OCI-LY1 (cell line): ENCODE measurements at regions not wholly inside any gene's neighbourhood (a gene's known extent, or its start where the extent isn't known, plus 50 kb on each side); places are given as distances from the start of the nearest gene placed in this dataset.

Source experiments
- H2AFZ ChIP-seq: fragments of 200-600 bp; sonication (generic), shearing (Covaris generic); 2 replicates; pipeline ENCODE4 v1.6.0; 2014; ENCODE audit warnings: antibody characterized with exemption, mild to moderate bottlenecking, low read length
- H3F3A ChIP-seq: fragments of 200-600 bp; sonication (generic), shearing (Covaris generic); 2 replicates; pipeline ENCODE4 v1.6.0; 2014; ENCODE audit warnings: mild to moderate bottlenecking, antibody characterized with exemption, low read length, moderate library complexity; ENCODE audit not compliant: insufficient read depth
- H3K27ac ChIP-seq: fragments of 200-600 bp; sonication (generic); 2 replicates; pipeline ENCODE4 v1.5.1; 2014; ENCODE audit warnings: low read length, mixed run types, mild to moderate bottlenecking, low read depth; ENCODE audit not compliant: poor library complexity, severe bottlenecking
- H3K27me3 ChIP-seq: fragments of 200-600 bp; sonication (generic); 2 replicates; pipeline ENCODE4 v1.6.0; 2014; ENCODE audit warnings: antibody characterized with exemption, mild to moderate bottlenecking, low read length, moderate library complexity; ENCODE audit not compliant: insufficient read depth
- H3K36me3 ChIP-seq: fragments of 200-600 bp; sonication (generic); 2 replicates; pipeline ENCODE4 v1.6.1; 2014; ENCODE audit warnings: mild to moderate bottlenecking, antibody characterized with exemption, low read length, moderate library complexity, mixed read lengths; ENCODE audit not compliant: insufficient read depth
- H3K4me1 ChIP-seq: fragments of 200-600 bp; sonication (generic); 2 replicates; pipeline ENCODE4 v1.5.1; 2014; ENCODE audit warnings: mild to moderate bottlenecking, low read length, moderate library complexity; ENCODE audit not compliant: insufficient read depth, severe bottlenecking
- H3K4me2 ChIP-seq: fragments of 200-600 bp; sonication (generic), shearing (Covaris generic); 2 replicates; pipeline ENCODE4 v1.6.1; 2014; ENCODE audit warnings: low read length
- H3K4me3 ChIP-seq: fragments of 200-600 bp; sonication (generic); 2 replicates; pipeline ENCODE4 v1.5.1; 2014; ENCODE audit warnings: low read length, low read depth, mild to moderate bottlenecking, mixed read lengths; ENCODE audit not compliant: poor library complexity, severe bottlenecking
- H3K79me2 ChIP-seq: fragments of 200-600 bp; shearing (Covaris generic); 2 replicates; pipeline ENCODE4 v1.6.1; 2016; ENCODE audit warnings: mixed run types, low read length, mixed read lengths; ENCODE audit not compliant: insufficient read depth
- H3K9ac ChIP-seq: fragments of 200-600 bp; sonication (generic), shearing (Covaris generic); 2 replicates; pipeline ENCODE4 v1.6.1; 2014; ENCODE audit warnings: mild to moderate bottlenecking, low read length, mixed read lengths
- H3K9me2 ChIP-seq: fragments of 200-600 bp; sonication (generic), shearing (Covaris generic); 2 replicates; pipeline ENCODE4 v1.6.1; 2014; ENCODE audit warnings: low read depth, mild to moderate bottlenecking, low read length, mixed read lengths
- H3K9me3 ChIP-seq: fragments of 200-600 bp; shearing (Covaris generic); 2 replicates; pipeline ENCODE4 v1.6.1; 2014; ENCODE audit warnings: low read length, mixed read lengths
- H4K20me1 ChIP-seq: fragments of 200-600 bp; sonication (generic), shearing (Covaris generic); 2 replicates; pipeline ENCODE4 v1.6.0; 2016; ENCODE audit warnings: mild to moderate bottlenecking, low read length; ENCODE audit not compliant: insufficient read depth
- CTCF ChIP-seq: fragments of 200-600 bp; sonication (generic), shearing (Covaris generic); IDR thresholded peaks from 2 replicates; pipeline ENCODE4 v1.5.1; 2017; ENCODE audit warnings: mild to moderate bottlenecking, antibody characterized with exemption, low read length, moderate library complexity, mixed read lengths
- EZH2 ChIP-seq: fragments of 200-600 bp; sonication (generic), shearing (Covaris generic); IDR thresholded peaks from 2 replicates; pipeline ENCODE4 v1.8.0; 2017; ENCODE audit warnings: borderline replicate concordance, mixed run types, mild to moderate bottlenecking, antibody characterized with exemption, low read length, moderate library complexity, mixed read lengths

- H3K9ac ChIP-seq, result no peak overlapping the region
- peaks cover 4% of the 10 kb centered on the region; the same call in 1 of the 2 replicates for H3F3A ChIP-seq
- H3K79me2 ChIP-seq, result no peaks in the 10 kb centered on the region
- H3K36me3 ChIP-seq, result no peaks in the 10 kb centered on the region
- no peaks in the 10 kb centered on the region for H4K20me1 ChIP-seq
- H3K4me2 ChIP-seq, result no peak overlapping the region
- no peak overlapping the region for H3K4me3 ChIP-seq
- H3K9me3 ChIP-seq, result peaks cover 6% of the 10 kb centered on the region; the same call in 1 of the 2 replicates
- H3K4me1 ChIP-seq, result peaks cover 6% of the 10 kb centered on the region
- H3K27ac ChIP-seq, result no peak overlapping the region
- H3K27me3 ChIP-seq, result no peaks in the 10 kb centered on the region
- H2AFZ ChIP-seq, result 0 out of 2 replicates have a peak overlapping the region, but pooled peaks have one; percentile 43
- TF ChIP-seq EZH2 (no peak), CTCF (no peak)
- no peaks in the 10 kb centered on the region for H3K9me2 ChIP-seq
Measured at GRCh38 chr13:65868099-65868498, 1362.0 kb downstream of the PCDH9 start.

- Histone ChIP-seq H3K4me1 (peaks cover 6% of the 10 kb centered on the region), H3K9me2 (no peaks in the 10 kb centered on the region), H3K4me3 (no peak overlapping the region), H3K36me3 (no peaks in the 10 kb centered on the region), H3K27me3 (no peaks in the 10 kb centered on the region), H2AFZ (no peak overlapping the region), H3K79me2 (no peaks in the 10 kb centered on the region), H3K9ac (no peak overlapping the region), H3K9me3 (peaks cover 6% of the 10 kb centered on the region; the same call in 1 of the 2 replicates), H3K27ac (no peak overlapping the region), H3K4me2 (no peak overlapping the region), H3F3A (peaks cover 4% of the 10 kb centered on the region; the same call in 1 of the 2 replicates), H4K20me1 (no peaks in the 10 kb centered on the region)
- TF ChIP-seq EZH2, result no peak
- TF ChIP-seq CTCF, result no peak
Measured at GRCh38 chr13:65866138-65866537, 1364.0 kb downstream of the PCDH9 start.

GRCh38 chr13:65865206-65865605 is 1364.9 kb downstream of the PCDH9 start:
- no peaks in the 10 kb centered on the region for H4K20me1 ChIP-seq
- H3K9me3 ChIP-seq, result peaks cover 6% of the 10 kb centered on the region; the same call in 1 of the 2 replicates
- no peaks in the 10 kb centered on the region for H3K27me3 ChIP-seq
- no peaks in the 10 kb centered on the region for H3K79me2 ChIP-seq
- no peaks in the 10 kb centered on the region for H3K36me3 ChIP-seq
- H3K9ac ChIP-seq, result no peak overlapping the region
- H3K27ac ChIP-seq, result no peak overlapping the region
- TF ChIP-seq EZH2, result no peak
- no peak for TF ChIP-seq CTCF
- H3K4me1 ChIP-seq, result peaks cover 6% of the 10 kb centered on the region
- peaks cover 4% of the 10 kb centered on the region; the same call in 1 of the 2 replicates for H3F3A ChIP-seq
- no peaks in the 10 kb centered on the region for H3K9me2 ChIP-seq
- no peak overlapping the region for H3K4me3 ChIP-seq
- H2AFZ ChIP-seq, result no peak overlapping the region
- no peak overlapping the region for H3K4me2 ChIP-seq
